ENCODE measurements at regions not wholly inside any gene's neighbourhood (a gene's known extent, or its start where the extent isn't known, plus 50 kb on each side); places are given as distances from the start of the nearest gene placed in this dataset.

- Mint-ChIP-seq H3K27ac (ENCODE audit: unreplicated experiment) (no peak overlapping the region), H3K27me3 (ENCODE audit: insufficient read depth, unreplicated experiment) (peaks cover 16% of the 10 kb centered on the region), H3K36me3 (ENCODE audit: insufficient read depth, unreplicated experiment) (no peaks in the 10 kb centered on the region), H3K4me3 (ENCODE audit: unreplicated experiment) (no peak overlapping the region), H3K9me3 (ENCODE audit: unreplicated experiment) (no peaks in the 10 kb centered on the region), H3K4me1 (ENCODE audit: low read depth, unreplicated experiment) (no peaks in the 10 kb centered on the region)
- ChIA-PET POLR2A (no interaction called here), CTCF (interaction anchor here (0.7 kb wide), 2 partner anchors 119 to 342 kb away, joined by 3 read pairs; no protein-coding TSS in a partner anchor)
- no peak for TF ChIP-seq CTCF (IDR thresholded peaks at IDR 0.05; ENCODE audit: insufficient read depth in 1 of 2, low read depth in 1 of 2, low read length in 1 of 2, severe bottlenecking in 1 of 2, unreplicated experiment in 1 of 2)
- intact Hi-C loops (cut with micrococcal nuclease; ENCODE audit: unreplicated experiment): no loop called here
- H3K4me1 ChIP-seq: no peaks in the 10 kb centered on the region
- DNase-seq: no peak
- H3K27me3 ChIP-seq (replicated peaks; ENCODE audit: control insufficient read depth, insufficient read depth, low read length): no peaks in the 10 kb centered on the region
- no peaks in the 10 kb centered on the region for H3K36me3 ChIP-seq (ENCODE audit: control insufficient read depth, insufficient read depth, low read length)
- no peak overlapping the region for H3K4me3 ChIP-seq (ENCODE audit: low read depth, low read length)
- no peaks in the 10 kb centered on the region; the same call in 1 of the 2 replicates for H3K9me3 ChIP-seq
- no TSS peak for BruUV-seq (replicated peaks)
Observed at GRCh38 chr6:159594750-159595117, 98.3 kb downstream of the SOD2 start.

DNA sequence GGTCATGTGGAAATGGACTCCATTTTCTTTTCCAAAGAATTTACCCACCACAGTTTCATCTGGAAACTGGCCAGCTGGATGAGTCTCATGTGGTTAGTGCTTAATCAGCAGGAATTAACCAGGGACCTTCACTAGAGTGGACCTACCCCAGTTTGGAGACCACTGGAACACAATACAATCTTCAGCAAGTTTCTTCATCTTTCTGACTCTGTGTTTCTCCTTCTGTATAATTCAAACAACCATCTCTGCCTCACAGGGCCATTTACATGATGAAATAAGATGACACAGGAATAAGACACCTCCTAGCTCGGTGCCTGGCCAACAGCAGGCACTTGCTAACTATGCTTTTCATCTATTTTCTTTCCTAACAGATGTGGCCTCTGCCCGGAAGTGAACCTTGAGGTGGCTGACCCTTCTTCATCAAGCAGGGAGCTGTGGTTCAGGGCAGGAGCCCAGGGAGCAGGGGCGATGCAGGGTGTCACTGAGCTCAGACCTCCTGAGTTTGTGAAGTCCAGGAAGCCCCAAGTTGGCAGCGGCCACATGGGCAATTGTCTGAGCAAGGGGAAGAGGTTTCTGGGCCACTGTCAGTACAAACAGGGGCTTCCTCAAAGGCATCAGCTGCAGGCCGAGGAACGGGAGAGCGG lies 98.8 kb downstream of the SOD2 start:
- H3K9me3 ChIP-seq: no peaks in the 10 kb centered on the region; the same call in 1 of the 2 replicates
- Mint-ChIP-seq H3K27ac (ENCODE audit: unreplicated experiment) (no peak overlapping the region), H3K27me3 (ENCODE audit: insufficient read depth, unreplicated experiment) (peaks cover 16% of the 10 kb centered on the region), H3K4me1 (ENCODE audit: low read depth, unreplicated experiment) (no peaks in the 10 kb centered on the region), H3K4me3 (ENCODE audit: unreplicated experiment) (no peak overlapping the region), H3K9me3 (ENCODE audit: unreplicated experiment) (no peaks in the 10 kb centered on the region), H3K36me3 (ENCODE audit: insufficient read depth, unreplicated experiment) (no peaks in the 10 kb centered on the region)
- no peaks in the 10 kb centered on the region for H3K36me3 ChIP-seq (ENCODE audit: control insufficient read depth, insufficient read depth, low read length)
- TF ChIP-seq CTCF (IDR thresholded peaks at IDR 0.05; ENCODE audit: insufficient read depth in 1 of 2, low read depth in 1 of 2, low read length in 1 of 2, severe bottlenecking in 1 of 2, unreplicated experiment in 1 of 2): no peak
- no TSS peak for BruUV-seq (replicated peaks)
- no peaks in the 10 kb centered on the region for H3K27me3 ChIP-seq (replicated peaks; ENCODE audit: control insufficient read depth, insufficient read depth, low read length)
- H3K4me3 ChIP-seq (ENCODE audit: low read depth, low read length): no peak overlapping the region
- POLR2A ChIA-PET: no interaction called here
- intact Hi-C loops (cut with micrococcal nuclease; ENCODE audit: unreplicated experiment): no loop called here
- no peaks in the 10 kb centered on the region for H3K4me1 ChIP-seq
- no peak for DNase-seq
- CTCF ChIA-PET: no interaction called here

DNA sequence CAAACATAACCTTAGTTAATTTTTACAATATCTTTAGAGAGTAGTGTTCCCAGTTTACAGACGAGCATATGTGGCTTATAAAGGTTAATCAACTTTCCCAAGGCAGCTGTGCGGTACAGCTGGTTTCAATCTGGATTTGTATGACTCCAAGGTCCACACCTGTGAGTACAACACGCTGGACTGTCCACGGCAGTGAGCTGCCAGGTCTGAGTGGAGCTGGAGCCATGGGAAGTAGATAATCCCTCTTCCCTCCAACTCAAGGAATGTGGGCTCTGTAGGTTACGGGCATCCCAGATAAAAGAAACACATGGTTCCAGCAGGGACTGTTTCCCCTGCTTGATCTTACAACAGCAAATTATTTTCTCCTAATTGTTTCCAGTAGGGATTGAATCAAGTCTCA lies 102.2 kb downstream of the SOD2 start:
- no peaks in the 10 kb centered on the region for H3K9me3 Mint-ChIP-seq (ENCODE audit: unreplicated experiment)
- H3K36me3 ChIP-seq (ENCODE audit: control insufficient read depth, insufficient read depth, low read length): no peaks in the 10 kb centered on the region
- no peaks in the 10 kb centered on the region; the same call in 1 of the 2 replicates for H3K9me3 ChIP-seq
- no peaks in the 10 kb centered on the region for H3K4me1 ChIP-seq
- no TSS peak for BruUV-seq (replicated peaks)
- intact Hi-C loops (cut with micrococcal nuclease; ENCODE audit: unreplicated experiment): no loop called here
- ChIA-PET CTCF (interaction anchor here (0.8 kb wide), 1 partner anchor 33 kb away, joined by 3 read pairs; no protein-coding TSS in a partner anchor), POLR2A (no interaction called here)
- no peak overlapping the region for H3K4me3 ChIP-seq (ENCODE audit: low read depth, low read length)
- no peaks in the 10 kb centered on the region for H3K4me1 Mint-ChIP-seq (ENCODE audit: low read depth, unreplicated experiment)
- DNase-seq: no peak
- peaks cover 18% of the 10 kb centered on the region for H3K27me3 Mint-ChIP-seq (ENCODE audit: insufficient read depth, unreplicated experiment)
- no peak for TF ChIP-seq CTCF (IDR thresholded peaks at IDR 0.05; ENCODE audit: insufficient read depth in 1 of 2, low read depth in 1 of 2, low read length in 1 of 2, severe bottlenecking in 1 of 2, unreplicated experiment in 1 of 2)
- H3K27ac Mint-ChIP-seq (ENCODE audit: unreplicated experiment): no peak overlapping the region
- H3K27me3 ChIP-seq (replicated peaks; ENCODE audit: control insufficient read depth, insufficient read depth, low read length): peaks cover 1% of the 10 kb centered on the region
- no peaks in the 10 kb centered on the region for H3K36me3 Mint-ChIP-seq (ENCODE audit: insufficient read depth, unreplicated experiment)
- H3K4me3 Mint-ChIP-seq (ENCODE audit: unreplicated experiment): no peak overlapping the region

All from Caco-2 (cell line).